ENCODE measurements at regions not wholly inside any gene's neighbourhood (a gene's known extent, or its start where the extent isn't known, plus 50 kb on each side); places are given as distances from the start of the nearest gene placed in this dataset.

GRCh38 chr11:129719037-129719436, 96.6 kb upstream of the TMEM45B start:
- no TSS peak for BruUV-seq (replicated peaks)
- TF ChIP-seq CTCF (IDR thresholded peaks at IDR 0.05; ENCODE audit: unreplicated experiment): no peak
- Mint-ChIP-seq H3K4me3 (ENCODE audit: unreplicated experiment) (no peak overlapping the region), H3K9me3 (ENCODE audit: unreplicated experiment) (no peaks in the 10 kb centered on the region), H3K27me3 (ENCODE audit: insufficient read depth, unreplicated experiment) (peaks cover 33% of the 10 kb centered on the region), H3K36me3 (ENCODE audit: insufficient read depth, unreplicated experiment) (no peaks in the 10 kb centered on the region), H3K27ac (ENCODE audit: low read depth, unreplicated experiment) (no peak overlapping the region), H3K4me1 (ENCODE audit: insufficient read depth, unreplicated experiment) (peaks cover 2% of the 10 kb centered on the region)
- ChIA-PET CTCF (interaction anchor here (1.2 kb wide), 1 partner anchor 31 kb away, joined by 4 read pairs; no protein-coding TSS in a partner anchor), POLR2A (interaction anchor here (0.6 kb wide), 1 partner anchor 373 kb away, joined by 3 read pairs; no protein-coding TSS in a partner anchor)
- DNase-seq (ENCODE audit: unreplicated experiment): no peak
- intact Hi-C loops (cut with micrococcal nuclease): no loop called here

GRCh38 chr11:129720156-129720555, 95.5 kb upstream of the TMEM45B start:
- no peak for TF ChIP-seq CTCF (IDR thresholded peaks at IDR 0.05; ENCODE audit: unreplicated experiment)
- Mint-ChIP-seq H3K9me3 (ENCODE audit: unreplicated experiment) (no peaks in the 10 kb centered on the region), H3K27ac (ENCODE audit: low read depth, unreplicated experiment) (no peak overlapping the region), H3K27me3 (ENCODE audit: insufficient read depth, unreplicated experiment) (peaks cover 27% of the 10 kb centered on the region), H3K4me1 (ENCODE audit: insufficient read depth, unreplicated experiment) (peaks cover 13% of the 10 kb centered on the region), H3K4me3 (ENCODE audit: unreplicated experiment) (no peak overlapping the region), H3K36me3 (ENCODE audit: insufficient read depth, unreplicated experiment) (no peaks in the 10 kb centered on the region)
- POLR2A ChIA-PET: no interaction called here
- CTCF ChIA-PET: interaction anchor here (1.2 kb wide), 1 partner anchor 30 kb away, joined by 4 read pairs; no protein-coding TSS in a partner anchor
- BruUV-seq (replicated peaks): no TSS peak
- no peak for DNase-seq (ENCODE audit: unreplicated experiment)
- intact Hi-C loops (cut with micrococcal nuclease): no loop called here

- Mint-ChIP-seq H3K4me3 (ENCODE audit: unreplicated experiment) (no peak overlapping the region), H3K27ac (ENCODE audit: low read depth, unreplicated experiment) (no peak overlapping the region), H3K4me1 (ENCODE audit: insufficient read depth, unreplicated experiment) (peaks cover 21% of the 10 kb centered on the region), H3K36me3 (ENCODE audit: insufficient read depth, unreplicated experiment) (no peaks in the 10 kb centered on the region), H3K27me3 (ENCODE audit: insufficient read depth, unreplicated experiment) (peaks cover 19% of the 10 kb centered on the region), H3K9me3 (ENCODE audit: unreplicated experiment) (no peaks in the 10 kb centered on the region)
- intact Hi-C loops (cut with micrococcal nuclease): no loop called here
- no TSS peak for BruUV-seq (replicated peaks)
- no peak for TF ChIP-seq CTCF (IDR thresholded peaks at IDR 0.05; ENCODE audit: unreplicated experiment)
- ChIA-PET POLR2A (no interaction called here), CTCF (interaction anchor here (0.5 to 1.8 kb wide), 2 partner anchors 29 to 40 kb away, joined by 3 to 4 read pairs; no protein-coding TSS in a partner anchor)
- DNase-seq (ENCODE audit: unreplicated experiment): no peak
Measured at GRCh38 chr11:129720994-129721393, 94.7 kb upstream of the TMEM45B start.

GRCh38 chr11:129721685-129722084, 94.0 kb upstream of the TMEM45B start:
- ChIA-PET CTCF (interaction anchor here (1.8 kb wide), 1 partner anchor 29 kb away, joined by 4 read pairs; no protein-coding TSS in a partner anchor), POLR2A (no interaction called here)
- no peak for TF ChIP-seq CTCF (IDR thresholded peaks at IDR 0.05; ENCODE audit: unreplicated experiment)
- H3K36me3 Mint-ChIP-seq (ENCODE audit: insufficient read depth, unreplicated experiment): no peaks in the 10 kb centered on the region
- no TSS peak for BruUV-seq (replicated peaks)
- intact Hi-C loops (cut with micrococcal nuclease): no loop called here
- no peak for DNase-seq (ENCODE audit: unreplicated experiment)
- H3K27me3 Mint-ChIP-seq (ENCODE audit: insufficient read depth, unreplicated experiment): peaks cover 15% of the 10 kb centered on the region
- H3K27ac Mint-ChIP-seq (ENCODE audit: low read depth, unreplicated experiment): no peak overlapping the region
- no peaks in the 10 kb centered on the region for H3K9me3 Mint-ChIP-seq (ENCODE audit: unreplicated experiment)
- H3K4me3 Mint-ChIP-seq (ENCODE audit: unreplicated experiment): no peak overlapping the region
- peaks cover 21% of the 10 kb centered on the region for H3K4me1 Mint-ChIP-seq (ENCODE audit: insufficient read depth, unreplicated experiment)

All from MCF 10A (cell line).